ENCODE measurements at regions not wholly inside any gene's neighbourhood (a gene's known extent, or its start where the extent isn't known, plus 50 kb on each side); places are given as distances from the start of the nearest gene placed in this dataset.
"Not testable (repeated sequence)": the region's sequence is repeated elsewhere in the genome, so short reads cannot be mapped to it uniquely, and the experiment has no call there.

DNA sequence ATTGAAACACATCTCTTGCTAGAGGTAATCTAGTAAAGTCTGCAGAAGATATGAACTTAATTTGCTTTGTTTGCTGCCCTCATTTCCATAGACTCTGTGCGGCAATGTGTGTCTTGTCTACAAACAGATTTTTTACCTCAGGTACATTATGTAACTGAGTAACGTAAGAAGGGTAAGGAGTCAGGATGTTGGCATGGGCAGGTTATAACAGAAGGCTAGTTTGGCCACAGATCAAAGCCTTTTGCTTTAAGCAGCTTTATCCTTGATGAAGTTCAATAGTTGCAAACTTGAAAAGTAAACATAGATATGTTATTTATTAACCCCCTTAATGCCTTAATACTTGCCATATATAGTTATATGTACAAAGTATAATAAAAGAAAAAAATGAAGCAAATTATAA is 391.6 kb upstream of the FKBP1C start:
- DNase-seq (ENCODE audit: low read depth): no peak

- no peak for DNase-seq (ENCODE audit: low read depth)
Observed at GRCh38 chr6:62808565-62809293, 402.5 kb upstream of the FKBP1C start.

GRCh38 chr6:62805431-62805830 is 405.8 kb upstream of the FKBP1C start:
- DNase-seq (ENCODE audit: low read depth): peak; percentile 1

- DNase-seq (ENCODE audit: low read depth): no peak
Observed at GRCh38 chr6:62803094-62803493, 408.2 kb upstream of the FKBP1C start.

GRCh38 chr6:62797190-62797589 is 414.1 kb upstream of the FKBP1C start:
- DNase-seq (ENCODE audit: low read depth): no peak

GRCh38 chr6:62775427-62776022 is 435.7 kb upstream of the FKBP1C start:
- DNase-seq (ENCODE audit: low read depth): peak; percentile 7

DNA sequence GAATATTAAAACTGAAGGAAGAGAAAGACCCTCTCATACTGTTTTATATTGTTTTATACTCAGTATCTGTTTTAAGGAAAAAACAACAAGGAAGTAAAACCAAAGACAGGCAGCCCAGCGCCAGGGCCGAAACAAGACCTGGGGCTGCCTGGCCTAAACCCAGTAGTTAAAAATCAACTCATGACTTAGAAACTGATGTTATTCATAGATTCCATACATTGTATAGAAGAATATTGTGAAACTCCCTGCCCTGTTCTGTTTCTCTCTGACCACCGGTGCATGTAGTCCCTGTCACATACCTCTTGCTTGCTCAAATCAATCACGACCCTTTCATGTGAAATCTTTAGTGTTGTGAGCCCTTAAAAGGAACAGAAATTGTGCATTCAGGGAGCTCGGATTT is 445.1 kb upstream of the FKBP1C start:
- DNase-seq (ENCODE audit: low read depth): not testable (repeated sequence)

GRCh38 chr6:62764841-62765240 is 446.4 kb upstream of the FKBP1C start:
- DNase-seq (ENCODE audit: low read depth): no peak

GRCh38 chr6:62763125-62763912 is 447.9 kb upstream of the FKBP1C start:
- no peak for DNase-seq (ENCODE audit: low read depth)

DNA sequence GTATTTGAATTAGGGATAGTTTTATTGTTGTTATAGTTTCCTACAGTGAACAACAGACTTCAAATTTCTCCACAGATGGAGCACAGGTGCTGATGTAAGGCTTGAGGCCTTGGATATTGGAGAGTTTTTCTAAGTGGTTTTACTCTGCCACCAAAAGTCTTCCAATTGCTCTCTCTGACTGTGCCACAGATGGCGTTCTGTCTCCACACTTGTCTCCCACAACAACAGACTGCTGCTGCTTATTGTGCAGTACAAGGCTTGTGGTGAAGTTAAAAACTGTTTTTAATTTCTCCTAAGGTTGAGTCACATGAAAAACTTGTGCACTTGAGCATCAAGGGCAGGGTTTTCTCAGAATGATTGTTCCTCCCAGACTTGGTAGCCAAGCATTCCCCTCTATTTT is 460.9 kb upstream of the KHDRBS2 start:
- no peak for DNase-seq (ENCODE audit: low read depth)

DNA sequence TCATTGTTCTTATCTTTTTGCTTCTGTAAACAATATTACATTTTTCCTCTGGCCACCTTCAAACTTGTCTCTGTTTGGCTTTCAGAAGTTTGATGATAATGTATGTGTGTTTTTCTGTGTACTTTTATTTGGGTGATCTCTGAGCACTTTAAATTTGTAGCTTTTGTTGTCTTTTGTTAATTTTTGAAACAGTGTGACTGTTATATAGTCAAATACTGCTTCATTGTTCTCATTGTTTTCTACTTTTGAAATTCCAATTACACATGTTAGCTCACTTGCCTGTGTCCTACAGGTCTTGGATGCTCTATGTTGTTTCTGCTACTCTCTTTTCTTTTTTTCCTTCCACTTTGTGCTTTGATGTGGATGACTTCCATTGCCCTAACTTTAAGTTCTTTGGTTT is 460.1 kb upstream of the KHDRBS2 start:
- no peak for DNase-seq (ENCODE audit: low read depth)

- no peak for DNase-seq (ENCODE audit: low read depth)
Observed at GRCh38 chr6:62740596-62740995, 454.6 kb upstream of the KHDRBS2 start.

DNA sequence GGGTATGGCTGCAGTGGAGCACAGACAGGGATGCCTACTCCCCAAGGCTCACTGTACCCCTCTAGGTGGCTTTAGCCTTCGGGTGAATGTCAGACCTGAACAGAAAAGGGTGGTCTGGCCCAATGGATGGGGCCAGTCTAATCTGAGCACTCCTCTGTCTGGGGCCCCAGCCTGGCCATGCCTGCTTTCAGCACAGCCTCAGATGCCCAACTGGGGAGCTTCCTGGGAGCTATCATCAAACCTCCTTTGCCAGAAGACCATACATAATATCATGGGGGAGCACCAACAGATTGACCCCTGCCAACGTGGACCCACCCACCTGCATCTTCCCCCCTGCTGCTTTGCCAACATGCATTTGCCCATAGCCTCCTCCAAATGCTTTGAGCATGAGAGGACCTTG is 454.1 kb upstream of the KHDRBS2 start:
- no peak for DNase-seq (ENCODE audit: low read depth)

DNA sequence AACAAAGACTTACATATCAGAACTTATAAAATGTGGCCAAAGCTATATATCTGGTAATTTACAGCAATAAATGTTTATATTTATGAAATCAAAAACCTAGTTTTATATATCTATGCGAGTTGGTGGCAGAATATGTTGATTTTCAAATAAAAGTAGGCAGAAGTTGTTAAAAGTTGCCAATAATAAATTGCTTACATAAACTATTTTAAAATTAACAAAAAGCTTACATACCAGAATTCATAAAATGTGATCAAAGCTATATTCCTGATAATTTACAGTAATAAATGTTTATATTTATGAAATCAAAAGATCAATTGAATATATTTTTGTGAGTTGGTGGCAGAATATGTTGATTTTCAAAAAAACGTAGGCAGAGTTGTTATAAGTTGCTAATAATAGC is 451.8 kb upstream of the KHDRBS2 start:
- no peak for DNase-seq (ENCODE audit: low read depth)

DNA sequence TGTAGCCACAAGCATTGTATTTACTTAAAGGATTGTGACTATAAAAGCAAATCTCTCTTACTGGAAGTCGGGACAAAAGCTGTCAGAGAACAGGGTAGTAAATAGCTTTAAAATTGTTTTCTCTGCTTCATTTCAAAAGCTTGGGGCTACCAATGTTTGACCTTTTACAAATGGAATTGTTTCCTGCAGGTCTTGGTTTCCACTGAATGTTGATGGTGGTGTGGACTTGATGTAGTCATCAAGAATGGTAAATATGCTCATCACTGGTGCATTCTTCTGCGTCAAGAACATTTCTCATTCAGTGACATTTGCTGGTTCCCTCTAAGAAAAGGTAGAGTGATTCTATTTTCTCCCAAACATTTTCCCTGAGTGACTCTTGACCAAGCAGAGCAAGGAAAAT is 435.4 kb upstream of the KHDRBS2 start:
- DNase-seq (ENCODE audit: low read depth): no peak

- no peak for DNase-seq (ENCODE audit: low read depth)
Observed at GRCh38 chr6:62716719-62717118, 430.7 kb upstream of the KHDRBS2 start.

GRCh38 chr6:62714112-62714511 is 428.1 kb upstream of the KHDRBS2 start:
- no peak for DNase-seq (ENCODE audit: low read depth)

GRCh38 chr6:62711750-62712149 is 425.7 kb upstream of the KHDRBS2 start:
- no peak for DNase-seq (ENCODE audit: low read depth)

DNA sequence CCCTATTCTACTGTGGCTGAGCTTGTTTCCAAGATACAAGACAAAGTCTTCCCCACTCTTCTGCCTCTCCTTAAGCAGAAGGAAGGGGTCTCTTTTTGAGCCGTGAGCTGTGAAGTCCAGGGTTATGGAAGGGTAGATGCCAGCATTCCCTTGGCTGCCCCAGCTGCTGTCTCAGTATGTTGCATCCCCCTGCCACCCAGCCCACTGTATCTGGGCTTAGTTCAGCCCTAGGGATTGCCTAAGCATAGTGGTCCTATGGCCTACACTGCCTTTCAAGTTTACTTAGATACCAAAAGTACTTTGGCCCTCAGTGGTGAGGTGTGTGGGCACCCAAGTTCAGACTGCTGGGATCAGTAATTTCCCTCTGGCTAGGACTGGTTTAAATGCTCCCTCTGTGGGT is 421.9 kb upstream of the KHDRBS2 start:
- DNase-seq (ENCODE audit: low read depth): no peak

- DNase-seq (ENCODE audit: low read depth): no peak
Observed at GRCh38 chr6:62707156-62707555, 421.1 kb upstream of the KHDRBS2 start.

DNA sequence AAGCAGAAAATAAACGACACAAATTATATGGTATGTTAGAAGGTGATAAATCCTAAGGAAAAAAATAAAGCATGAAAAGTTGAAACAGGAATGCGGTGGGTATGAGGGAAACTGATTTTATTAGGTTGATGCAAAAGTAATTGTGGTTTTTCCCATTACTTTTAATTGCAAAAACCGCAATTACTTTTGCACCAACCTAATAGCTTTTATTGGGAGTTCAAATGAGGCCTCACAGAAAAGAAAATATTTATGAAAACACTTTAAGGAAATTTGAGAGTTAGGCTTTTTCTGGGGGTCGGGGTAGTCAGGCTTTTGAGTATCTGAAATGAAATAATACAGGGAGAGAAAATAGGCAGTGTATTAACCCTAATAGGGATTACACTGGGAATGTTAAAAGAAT is 397.0 kb upstream of the KHDRBS2 start:
- DNase-seq (ENCODE audit: low read depth): no peak

GRCh38 chr6:62681108-62681507 is 395.1 kb upstream of the KHDRBS2 start:
- no peak for DNase-seq (ENCODE audit: low read depth)

DNA sequence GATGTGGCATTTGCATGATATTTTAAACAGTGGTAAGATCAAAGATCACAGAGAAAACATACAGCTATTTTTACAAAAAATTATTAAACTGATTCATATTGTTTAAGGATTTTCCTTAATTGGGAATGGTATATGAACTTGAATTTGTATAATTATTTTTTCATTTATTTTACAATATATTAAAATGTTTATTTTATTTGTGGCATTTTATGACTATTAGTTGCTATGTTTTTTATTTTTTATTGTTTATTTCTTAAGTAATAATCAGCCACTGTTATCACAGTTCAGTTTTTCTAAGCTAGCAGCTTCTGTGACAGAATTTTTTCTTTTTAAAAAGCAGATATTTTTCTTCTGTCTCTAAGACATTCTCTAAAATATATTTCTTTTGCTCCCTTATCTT is 387.0 kb upstream of the KHDRBS2 start:
- DNase-seq (ENCODE audit: low read depth): no peak
